ENCODE measurements at regions not wholly inside any gene's neighbourhood (a gene's known extent, or its start where the extent isn't known, plus 50 kb on each side); places are given as distances from the start of the nearest gene placed in this dataset.

- Histone ChIP-seq H3K27me3 (ENCODE audit: insufficient read depth, low read length) (no peaks in the 10 kb centered on the region), H3K36me3 (ENCODE audit: control insufficient read depth in 1 of 2, insufficient read depth in 2 of 2, low read length in 2 of 2) (peaks cover 0 to 4% of the 10 kb centered on the region in 2 experiments; a peak in 1 of 4 replicates), H3K9me3 (ENCODE audit: control insufficient read depth in 1 of 2, insufficient read depth in 1 of 2, low read depth in 1 of 2, low read length in 2 of 2) (no peaks in the 10 kb centered on the region), H3K4me1 (ENCODE audit: control insufficient read depth in 1 of 2, insufficient read depth in 2 of 2, low read length in 2 of 2) (peaks cover 57 to 89% of the 10 kb centered on the region in 2 experiments), H3K4me3 (replicated peaks in 1 of 2; ENCODE audit: low read depth in 1 of 2, low read length in 2 of 2) (no peak overlapping the region), H3K79me2 (ENCODE audit: insufficient read depth, low read length) (no peaks in the 10 kb centered on the region), H3K27ac (ENCODE audit: low read depth, low read length) (no peak overlapping the region), H3K9ac (ENCODE audit: low read length) (no peak overlapping the region), H4K20me1 (ENCODE audit: insufficient read depth) (no peaks in the 10 kb centered on the region), H3K9me2 (ENCODE audit: insufficient read depth) (no peaks in the 10 kb centered on the region), H3K4me2 (ENCODE audit: low read length) (no peak overlapping the region), H2AFZ (ENCODE audit: low read depth, low read length, poor library complexity, severe bottlenecking) (no peak overlapping the region)
- no peak for DNase-seq (ENCODE audit: low read depth, low spot score)
- BruUV-seq (replicated peaks): no TSS peak
- ChIA-PET RAD21 (ENCODE audit: low non-redundant PET in 1 of 2, low total read pairs in 2 of 2, uncharacterized antibody in 2 of 2, unreplicated experiment in 2 of 2) (interaction anchor here in 1 of 2 experiments (0.6 kb wide), 1 partner anchor 514 kb away, joined by 3 read pairs; no protein-coding TSS in a partner anchor), CTCF (interaction anchor here (0.7 kb wide), 1 partner anchor 28 kb away, joined by 7 read pairs; no protein-coding TSS in a partner anchor), POLR2A (interaction anchor here (0.6 kb wide), 1 partner anchor 49 kb away, joined by 3 read pairs; no protein-coding TSS in a partner anchor)
- TF ChIP-seq ZBTB33 (IDR thresholded peaks at IDR 0.05; ENCODE audit: extremely low read depth, insufficient replicate concordance, low read length) (no peak), REST (IDR thresholded peaks at IDR 0.05; ENCODE audit: low read depth) (no peak), SIN3A (IDR thresholded peaks at IDR 0.05; ENCODE audit: low read depth) (no peak), ZFX (IDR thresholded peaks at IDR 0.05) (no peak), CBX3 (IDR thresholded peaks at IDR 0.05; ENCODE audit: low read depth) (no peak), YY1 (IDR thresholded peaks at IDR 0.05; ENCODE audit: extremely low read depth, insufficient replicate concordance, low read depth, low read length) (no peak), POLR2AphosphoS5 (IDR thresholded peaks at IDR 0.05; ENCODE audit: low read depth, low read length) (no peak), SRF (IDR thresholded peaks at IDR 0.05; ENCODE audit: low read depth) (no peak), MAX (IDR thresholded peaks at IDR 0.05) (no peak), EGR1 (IDR thresholded peaks at IDR 0.05; ENCODE audit: low read depth) (no peak), CEBPB (IDR thresholded peaks at IDR 0.05; ENCODE audit: low read depth) (no peak), JUND (IDR thresholded peaks at IDR 0.05) (no peak), FOSL1 (IDR thresholded peaks at IDR 0.05; ENCODE audit: low read depth) (no peak), SP1 (IDR thresholded peaks at IDR 0.05; ENCODE audit: low read depth) (no peak), EZH2 (IDR thresholded peaks at IDR 0.05) (no peak)
- ATAC-seq: no peak
- intact Hi-C loops (cut with micrococcal nuclease): no loop called here
Observed at GRCh38 chr12:124389138-124389724, 94.3 kb downstream of the RFLNA start.
